A673 (cell line): ENCODE measurements at regions not wholly inside any gene's neighbourhood (a gene's known extent, or its start where the extent isn't known, plus 50 kb on each side); places are given as distances from the start of the nearest gene placed in this dataset.

Source experiments
- EZH2 ChIP-seq: fragments of 200-600 bp; sonication (generic); IDR thresholded peaks from 2 replicates; pipeline ENCODE4 v1.6.1; 2017; ENCODE audit warnings: borderline replicate concordance, low read depth, mild to moderate bottlenecking, mixed read lengths, antibody characterized with exemption, low read length; ENCODE audit not compliant: poor library complexity, severe bottlenecking
- TF ChIP-seq, protein P1 (sequence below): fragments of 300-800, 200-600 bp; sonication (generic); conservative IDR thresholded peaks from 2 replicates; pipeline ENCODE4 v1.5.1; 2017; ENCODE audit warnings: low read depth, mild to moderate bottlenecking, antibody characterized with exemption, low read length, moderate library complexity, mixed read lengths

DNA sequence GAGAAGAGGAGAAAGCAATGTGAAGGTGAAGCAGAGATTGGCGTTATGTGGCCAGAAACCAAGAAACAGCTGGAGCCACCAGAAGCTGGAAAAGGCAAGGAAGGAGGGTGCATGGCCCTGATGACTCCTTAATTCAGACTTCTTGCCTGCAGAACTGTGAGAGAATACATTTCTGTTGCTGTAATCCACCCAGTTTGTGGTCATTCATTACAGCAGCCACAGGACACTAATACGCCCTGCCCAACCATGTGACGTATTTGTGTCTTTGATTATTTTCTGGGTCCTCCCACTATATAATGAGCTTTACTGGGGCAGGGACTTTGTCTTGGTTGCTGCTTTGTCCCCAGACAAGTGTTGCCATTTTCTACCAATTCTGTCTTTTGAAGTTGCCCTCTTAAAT lies 64.5 kb upstream of the MITF start:
- TF ChIP-seq, protein P1, sequence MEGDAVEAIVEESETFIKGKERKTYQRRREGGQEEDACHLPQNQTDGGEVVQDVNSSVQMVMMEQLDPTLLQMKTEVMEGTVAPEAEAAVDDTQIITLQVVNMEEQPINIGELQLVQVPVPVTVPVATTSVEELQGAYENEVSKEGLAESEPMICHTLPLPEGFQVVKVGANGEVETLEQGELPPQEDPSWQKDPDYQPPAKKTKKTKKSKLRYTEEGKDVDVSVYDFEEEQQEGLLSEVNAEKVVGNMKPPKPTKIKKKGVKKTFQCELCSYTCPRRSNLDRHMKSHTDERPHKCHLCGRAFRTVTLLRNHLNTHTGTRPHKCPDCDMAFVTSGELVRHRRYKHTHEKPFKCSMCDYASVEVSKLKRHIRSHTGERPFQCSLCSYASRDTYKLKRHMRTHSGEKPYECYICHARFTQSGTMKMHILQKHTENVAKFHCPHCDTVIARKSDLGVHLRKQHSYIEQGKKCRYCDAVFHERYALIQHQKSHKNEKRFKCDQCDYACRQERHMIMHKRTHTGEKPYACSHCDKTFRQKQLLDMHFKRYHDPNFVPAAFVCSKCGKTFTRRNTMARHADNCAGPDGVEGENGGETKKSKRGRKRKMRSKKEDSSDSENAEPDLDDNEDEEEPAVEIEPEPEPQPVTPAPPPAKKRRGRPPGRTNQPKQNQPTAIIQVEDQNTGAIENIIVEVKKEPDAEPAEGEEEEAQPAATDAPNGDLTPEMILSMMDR: no peak
- TF ChIP-seq EZH2: no peak
